ENCODE measurements at regions not wholly inside any gene's neighbourhood (a gene's known extent, or its start where the extent isn't known, plus 50 kb on each side); places are given as distances from the start of the nearest gene placed in this dataset.

- TF ChIP-seq ZNF462 (CRISPR knock-in tag; IDR thresholded peaks at IDR 0.05) (no peak), ETS1 (IDR thresholded peaks at IDR 0.05) (no peak), POLR2AphosphoS5 (IDR thresholded peaks at IDR 0.05; ENCODE audit: low read depth) (no peak), EZH2phosphoT487 (IDR thresholded peaks at IDR 0.05; ENCODE audit: unreplicated experiment) (no peak), EZH2 (IDR thresholded peaks at IDR 0.05; ENCODE audit: low read depth, unreplicated experiment) (no peak), CTCF (conservative IDR thresholded peaks at IDR 0.05; ENCODE audit: low read depth in 2 of 2) (no peak), NANOG (IDR thresholded peaks at IDR 0.05; ENCODE audit: borderline replicate concordance) (no peak), JUNB (IDR thresholded peaks at IDR 0.05; ENCODE audit: unreplicated experiment) (no peak)
These were observed 147.4 kb downstream of the TRIM29 start (continued) for GRCh38 chr11:119990309-119991021.
